Brain microvascular endothelial cell (primary cell): ENCODE measurements at regions not wholly inside any gene's neighbourhood (a gene's known extent, or its start where the extent isn't known, plus 50 kb on each side); places are given as distances from the start of the nearest gene placed in this dataset.

ENCODE experiments used
- DNase-seq: peaks from one replicate; pipeline ENCODE4 v3.0.0-alpha.2; 2020
- H3K27ac ChIP-seq: fragments of 250-450 bp; sonication (Bioruptor Pico); 2 replicates; pipeline ENCODE4 v1.5.1; 2020; ENCODE audit warnings: mild to moderate bottlenecking, moderate library complexity
- H3K27me3 ChIP-seq: fragments of 250-450 bp; sonication (Bioruptor Pico); replicated peaks from 2 replicates; pipeline ENCODE4 v1.5.1; 2020; ENCODE audit warnings: mild to moderate bottlenecking
- H3K36me3 ChIP-seq: fragments of 250-450 bp; sonication (Bioruptor Pico); replicated peaks from 2 replicates; pipeline ENCODE4 v1.5.1; 2020; ENCODE audit warnings: mild to moderate bottlenecking
- H3K4me3 ChIP-seq: 2 replicates; pipeline ENCODE4 v1.5.1; 2011; ENCODE audit warnings: low read depth, mild to moderate bottlenecking, control low read depth, low read length, moderate library complexity
- in situ Hi-C: cut with HindIII; loops from 2 replicates; pipeline ENCODE4 v1.10.0; 2017; ENCODE audit warnings: low sequenced_read_pairs, low pct_ligation_motif_present
- TF ChIP-seq, protein P1 (sequence below): IDR thresholded peaks from 2 replicates; pipeline ENCODE4 v1.5.1; 2011; ENCODE audit warnings: low read depth, mild to moderate bottlenecking, moderate library complexity, low read length, control low read depth, inconsistent platforms; ENCODE audit errors: missing control alignments

DNA sequence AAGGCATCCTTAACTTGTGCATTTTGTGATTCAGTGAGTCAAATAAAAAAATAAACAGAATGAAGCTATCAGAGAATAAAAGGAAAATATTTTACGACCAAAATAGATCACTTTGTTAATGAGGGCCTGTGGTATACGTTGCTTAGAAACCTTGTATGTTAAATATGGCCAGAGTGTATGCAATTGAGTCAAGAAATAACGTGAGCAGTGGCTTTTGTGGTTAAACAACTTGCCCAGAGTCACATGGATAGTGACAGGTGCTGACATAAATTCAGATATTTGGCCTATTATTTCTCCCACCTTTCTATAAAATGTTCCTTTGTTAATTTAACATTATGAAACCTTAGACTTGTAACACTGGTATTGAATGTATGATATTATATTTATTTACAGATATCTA, 393.4 kb downstream of the PABPC4L start:
- Histone ChIP-seq H3K27ac (no peak overlapping the region), H3K4me3 (no peak overlapping the region), H3K27me3 (no peaks in the 10 kb centered on the region), H3K36me3 (no peaks in the 10 kb centered on the region)
- TF ChIP-seq, protein P1, sequence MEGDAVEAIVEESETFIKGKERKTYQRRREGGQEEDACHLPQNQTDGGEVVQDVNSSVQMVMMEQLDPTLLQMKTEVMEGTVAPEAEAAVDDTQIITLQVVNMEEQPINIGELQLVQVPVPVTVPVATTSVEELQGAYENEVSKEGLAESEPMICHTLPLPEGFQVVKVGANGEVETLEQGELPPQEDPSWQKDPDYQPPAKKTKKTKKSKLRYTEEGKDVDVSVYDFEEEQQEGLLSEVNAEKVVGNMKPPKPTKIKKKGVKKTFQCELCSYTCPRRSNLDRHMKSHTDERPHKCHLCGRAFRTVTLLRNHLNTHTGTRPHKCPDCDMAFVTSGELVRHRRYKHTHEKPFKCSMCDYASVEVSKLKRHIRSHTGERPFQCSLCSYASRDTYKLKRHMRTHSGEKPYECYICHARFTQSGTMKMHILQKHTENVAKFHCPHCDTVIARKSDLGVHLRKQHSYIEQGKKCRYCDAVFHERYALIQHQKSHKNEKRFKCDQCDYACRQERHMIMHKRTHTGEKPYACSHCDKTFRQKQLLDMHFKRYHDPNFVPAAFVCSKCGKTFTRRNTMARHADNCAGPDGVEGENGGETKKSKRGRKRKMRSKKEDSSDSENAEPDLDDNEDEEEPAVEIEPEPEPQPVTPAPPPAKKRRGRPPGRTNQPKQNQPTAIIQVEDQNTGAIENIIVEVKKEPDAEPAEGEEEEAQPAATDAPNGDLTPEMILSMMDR: no peak
- in situ Hi-C loops: no loop called here
- DNase-seq: no peak

GRCh38 chr4:133803341-133803740, 398.2 kb downstream of the PABPC4L start:
- Histone ChIP-seq H3K4me3 (no peak overlapping the region), H3K36me3 (no peaks in the 10 kb centered on the region), H3K27me3 (no peaks in the 10 kb centered on the region), H3K27ac (no peak overlapping the region)
- TF ChIP-seq, protein P1: no peak
- no peak for DNase-seq
- in situ Hi-C loops: no loop called here

GRCh38 chr4:133802359-133803140, 399.0 kb downstream of the PABPC4L start:
- peak; percentile 26 for DNase-seq
- Histone ChIP-seq H3K27ac (peak overlapping the region; percentile 20), H3K36me3 (no peaks in the 10 kb centered on the region), H3K27me3 (no peaks in the 10 kb centered on the region), H3K4me3 (no peak overlapping the region)
- in situ Hi-C loops: no loop called here
- TF ChIP-seq, protein P1: no peak

DNA sequence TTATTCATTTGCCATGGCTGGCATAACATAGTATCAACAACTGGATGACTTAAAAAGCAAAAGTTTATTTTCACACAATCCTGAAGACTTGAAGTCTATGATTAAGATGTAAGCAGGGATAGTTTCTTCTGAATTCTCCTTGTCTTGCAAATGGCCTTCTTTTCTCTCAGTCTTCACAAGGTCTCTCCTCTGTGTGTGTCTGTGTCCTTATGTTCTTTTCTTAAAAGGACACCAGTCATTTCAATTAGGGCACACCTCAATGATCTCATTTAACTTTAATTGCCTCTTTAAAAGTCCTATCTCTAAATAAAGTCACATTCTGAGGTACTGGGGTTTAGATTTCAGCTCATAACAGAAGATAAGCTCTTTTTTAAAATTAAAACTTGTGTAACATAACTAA, 399.7 kb downstream of the PABPC4L start:
- H3K36me3 ChIP-seq: no peaks in the 10 kb centered on the region
- in situ Hi-C loops: no loop called here
- H3K4me3 ChIP-seq: no peak overlapping the region
- TF ChIP-seq, protein P1: no peak
- DNase-seq: no peak
- H3K27ac ChIP-seq: peak overlapping the region; percentile 20
- H3K27me3 ChIP-seq: no peaks in the 10 kb centered on the region

DNA sequence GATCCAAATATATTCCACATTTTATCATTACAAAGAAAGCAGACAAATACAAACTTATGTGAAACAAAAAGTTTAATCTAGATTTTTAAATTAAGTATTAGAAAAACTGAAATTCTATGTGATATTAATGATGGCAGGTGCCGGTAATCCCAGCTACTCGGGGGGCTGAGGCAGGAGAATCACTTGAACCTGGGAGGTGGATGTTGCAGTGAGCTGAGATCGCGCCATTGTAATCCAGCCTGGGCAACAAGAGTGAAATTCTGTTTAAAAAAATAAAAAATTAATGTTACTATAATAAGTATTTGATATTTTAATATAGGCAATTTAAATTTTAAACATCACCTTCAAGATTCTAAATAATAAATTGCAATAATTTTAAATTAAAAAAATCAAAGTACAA, 400.6 kb downstream of the PABPC4L start:
- DNase-seq: no peak
- H3K36me3 ChIP-seq: no peaks in the 10 kb centered on the region
- in situ Hi-C loops: no loop called here
- H3K27me3 ChIP-seq: no peaks in the 10 kb centered on the region
- H3K4me3 ChIP-seq: no peak overlapping the region
- TF ChIP-seq, protein P1: no peak
- H3K27ac ChIP-seq: no peak overlapping the region
